AG09309 (cell line): ENCODE measurements at regions not wholly inside any gene's neighbourhood (a gene's known extent, or its start where the extent isn't known, plus 50 kb on each side); places are given as distances from the start of the nearest gene placed in this dataset.

Experiments used
- DNase-seq: peaks from one replicate; pipeline ENCODE4 v3.0.0-alpha.2; 2010; ENCODE audit warnings: low read depth
- H3K4me3 ChIP-seq: 2 replicates; pipeline ENCODE4 v1.5.1; 2011; ENCODE audit warnings: mild to moderate bottlenecking, low read depth, low read length, moderate library complexity; ENCODE audit not compliant: control insufficient read depth
- CTCF ChIP-seq: IDR thresholded peaks from 2 replicates; pipeline ENCODE4 v1.5.1; 2011; ENCODE audit warnings: mild to moderate bottlenecking, low read depth, low read length, inconsistent platforms; ENCODE audit not compliant: insufficient read depth, control insufficient read depth; ENCODE audit errors: missing control alignments

DNA sequence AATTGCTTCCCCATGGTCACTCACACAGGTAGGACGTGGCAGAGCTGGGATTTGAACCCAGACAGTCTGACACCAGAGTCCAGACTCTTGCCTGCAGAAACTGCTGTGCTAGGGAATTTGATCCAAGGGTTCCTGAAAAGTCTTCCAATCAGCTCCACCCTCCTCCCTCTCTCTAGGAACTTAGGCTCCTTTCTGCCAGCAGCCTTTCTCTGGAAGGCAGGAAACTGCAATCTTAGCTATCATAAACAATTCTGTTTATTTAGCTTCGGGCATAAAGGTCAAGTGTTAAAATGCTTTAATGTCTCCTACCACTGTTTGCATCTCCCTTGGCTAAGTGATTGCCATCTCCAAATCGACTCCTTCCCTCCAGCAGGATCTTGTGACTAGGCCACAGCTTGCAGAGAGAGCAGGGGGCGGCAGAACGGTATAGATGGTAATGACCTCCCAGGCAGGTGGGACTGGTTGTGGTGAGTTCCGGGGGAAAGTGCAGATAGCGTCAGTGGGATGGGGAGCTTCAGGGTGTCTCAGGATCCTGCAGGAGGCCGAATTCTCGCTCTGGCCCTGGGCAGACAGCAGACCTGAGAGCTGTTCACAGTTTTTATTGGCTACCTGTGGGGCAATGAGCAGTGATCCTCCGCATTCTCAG lies 882.4 kb upstream of the EEF2KMT start:
- DNase-seq, result no peak
- no peak overlapping the region for H3K4me3 ChIP-seq
- no peak for TF ChIP-seq CTCF

DNA sequence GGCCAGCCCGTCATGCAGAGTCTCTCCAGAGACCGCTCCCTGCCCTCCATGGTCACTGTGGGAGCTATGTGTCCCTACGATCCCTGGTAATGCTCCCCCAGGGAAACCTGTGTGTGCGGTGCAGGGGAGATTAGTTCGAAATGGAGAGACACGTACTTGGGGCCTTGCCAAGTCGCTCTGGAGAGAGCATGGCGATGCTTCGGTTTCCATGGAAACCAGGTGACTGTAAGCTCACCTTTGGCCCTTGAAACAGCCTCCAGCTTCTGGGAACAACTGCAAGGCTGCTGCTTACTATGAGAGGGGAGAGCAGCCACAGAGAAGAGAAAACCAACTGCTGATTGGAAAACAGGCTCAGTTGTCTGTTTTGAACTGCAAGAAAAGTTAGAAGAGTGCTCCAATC lies 879.7 kb upstream of the EEF2KMT start:
- no peak for DNase-seq
- no peak for TF ChIP-seq CTCF
- no peak overlapping the region for H3K4me3 ChIP-seq

GRCh38 chr16:5972747-5973146 lies 875.2 kb upstream of the EEF2KMT start:
- H3K4me3 ChIP-seq, result no peak overlapping the region
- no peak for DNase-seq
- no peak for TF ChIP-seq CTCF

DNA sequence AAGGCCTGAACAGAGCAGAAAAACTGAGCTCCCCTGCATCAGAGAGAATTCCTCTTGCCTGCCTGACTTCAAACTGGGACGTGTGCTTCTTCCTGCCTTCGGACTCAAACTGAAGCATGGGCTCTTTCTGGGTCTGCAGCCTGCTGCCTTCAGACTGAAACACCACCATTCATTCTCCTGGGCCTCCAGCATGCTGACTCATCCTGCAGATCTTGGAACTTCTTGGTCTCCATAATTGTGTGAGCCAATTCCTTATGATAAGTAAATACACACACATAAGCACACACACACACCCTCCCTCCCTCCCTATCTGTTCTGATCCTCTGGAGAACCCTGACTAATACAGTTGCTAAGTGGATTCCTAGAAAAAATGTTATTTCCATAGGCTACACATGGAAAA lies 874.3 kb upstream of the EEF2KMT start:
- H3K4me3 ChIP-seq, result no peak overlapping the region
- no peak for DNase-seq
- TF ChIP-seq CTCF, result no peak

- DNase-seq, result no peak
- no peak overlapping the region for H3K4me3 ChIP-seq
- TF ChIP-seq CTCF, result no peak
Observed at GRCh38 chr16:5971106-5971505, 873.5 kb upstream of the EEF2KMT start.

DNA sequence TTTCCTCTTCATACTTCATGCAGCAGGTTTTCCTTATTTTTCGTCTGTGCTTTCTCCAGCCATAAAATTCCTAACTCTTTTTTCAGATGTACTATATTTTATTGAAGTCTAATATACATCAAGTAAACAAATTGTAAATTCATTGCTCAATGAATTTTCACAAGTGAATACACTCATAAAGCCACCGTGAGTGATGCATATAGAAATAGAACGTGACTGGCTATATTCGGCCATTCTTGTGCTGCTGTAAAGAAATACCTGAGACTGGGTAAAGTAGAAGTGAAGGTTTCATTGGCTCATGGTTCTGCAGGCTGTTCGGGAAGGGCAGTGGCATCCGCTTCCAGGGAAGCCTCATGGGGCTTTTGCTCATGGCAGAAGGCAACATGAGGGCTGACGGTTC lies 868.4 kb upstream of the EEF2KMT start:
- no peak for TF ChIP-seq CTCF
- DNase-seq, result no peak
- no peak overlapping the region for H3K4me3 ChIP-seq

GRCh38 chr16:5965321-5965720 lies 867.7 kb upstream of the EEF2KMT start:
- TF ChIP-seq CTCF, result no peak
- no peak for DNase-seq
- H3K4me3 ChIP-seq, result no peak overlapping the region
